ENCODE measurements at regions not wholly inside any gene's neighbourhood (a gene's known extent, or its start where the extent isn't known, plus 50 kb on each side); places are given as distances from the start of the nearest gene placed in this dataset.

- TF ChIP-seq, protein P1, sequence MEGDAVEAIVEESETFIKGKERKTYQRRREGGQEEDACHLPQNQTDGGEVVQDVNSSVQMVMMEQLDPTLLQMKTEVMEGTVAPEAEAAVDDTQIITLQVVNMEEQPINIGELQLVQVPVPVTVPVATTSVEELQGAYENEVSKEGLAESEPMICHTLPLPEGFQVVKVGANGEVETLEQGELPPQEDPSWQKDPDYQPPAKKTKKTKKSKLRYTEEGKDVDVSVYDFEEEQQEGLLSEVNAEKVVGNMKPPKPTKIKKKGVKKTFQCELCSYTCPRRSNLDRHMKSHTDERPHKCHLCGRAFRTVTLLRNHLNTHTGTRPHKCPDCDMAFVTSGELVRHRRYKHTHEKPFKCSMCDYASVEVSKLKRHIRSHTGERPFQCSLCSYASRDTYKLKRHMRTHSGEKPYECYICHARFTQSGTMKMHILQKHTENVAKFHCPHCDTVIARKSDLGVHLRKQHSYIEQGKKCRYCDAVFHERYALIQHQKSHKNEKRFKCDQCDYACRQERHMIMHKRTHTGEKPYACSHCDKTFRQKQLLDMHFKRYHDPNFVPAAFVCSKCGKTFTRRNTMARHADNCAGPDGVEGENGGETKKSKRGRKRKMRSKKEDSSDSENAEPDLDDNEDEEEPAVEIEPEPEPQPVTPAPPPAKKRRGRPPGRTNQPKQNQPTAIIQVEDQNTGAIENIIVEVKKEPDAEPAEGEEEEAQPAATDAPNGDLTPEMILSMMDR (IDR thresholded peaks at IDR 0.05; ENCODE audit: insufficient read depth, low read length), result no peak
- TF ChIP-seq POLR2AphosphoS5 (IDR thresholded peaks at IDR 0.05; ENCODE audit: low read depth) (no peak), GABPA (IDR thresholded peaks at IDR 0.05; ENCODE audit: low read depth) (no peak)
These were observed 108.8 kb upstream of the HAAO start for GRCh38 chr2:42901076-42901640.
